ENCODE measurements at regions not wholly inside any gene's neighbourhood (a gene's known extent, or its start where the extent isn't known, plus 50 kb on each side); places are given as distances from the start of the nearest gene placed in this dataset.

DNA sequence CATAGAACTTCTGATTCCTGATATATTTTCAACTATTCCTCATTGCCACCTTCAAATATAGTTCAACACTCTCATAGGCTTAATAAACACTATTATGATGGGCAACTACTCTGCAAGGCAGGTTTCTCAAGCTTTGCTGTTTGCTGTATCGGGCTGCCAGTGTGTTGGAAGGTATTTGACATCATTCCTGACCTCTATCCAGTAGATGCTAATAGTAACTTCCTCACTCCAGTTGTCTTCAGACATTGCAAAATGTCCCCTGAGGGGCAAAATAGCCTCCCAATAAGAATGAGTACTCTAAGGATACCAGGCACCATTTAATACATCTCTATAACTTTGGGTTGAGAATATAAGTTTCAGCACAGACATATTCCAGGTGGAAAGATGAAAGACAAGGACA is 147.5 kb upstream of the PFN2 start:
- TF ChIP-seq, protein P1, sequence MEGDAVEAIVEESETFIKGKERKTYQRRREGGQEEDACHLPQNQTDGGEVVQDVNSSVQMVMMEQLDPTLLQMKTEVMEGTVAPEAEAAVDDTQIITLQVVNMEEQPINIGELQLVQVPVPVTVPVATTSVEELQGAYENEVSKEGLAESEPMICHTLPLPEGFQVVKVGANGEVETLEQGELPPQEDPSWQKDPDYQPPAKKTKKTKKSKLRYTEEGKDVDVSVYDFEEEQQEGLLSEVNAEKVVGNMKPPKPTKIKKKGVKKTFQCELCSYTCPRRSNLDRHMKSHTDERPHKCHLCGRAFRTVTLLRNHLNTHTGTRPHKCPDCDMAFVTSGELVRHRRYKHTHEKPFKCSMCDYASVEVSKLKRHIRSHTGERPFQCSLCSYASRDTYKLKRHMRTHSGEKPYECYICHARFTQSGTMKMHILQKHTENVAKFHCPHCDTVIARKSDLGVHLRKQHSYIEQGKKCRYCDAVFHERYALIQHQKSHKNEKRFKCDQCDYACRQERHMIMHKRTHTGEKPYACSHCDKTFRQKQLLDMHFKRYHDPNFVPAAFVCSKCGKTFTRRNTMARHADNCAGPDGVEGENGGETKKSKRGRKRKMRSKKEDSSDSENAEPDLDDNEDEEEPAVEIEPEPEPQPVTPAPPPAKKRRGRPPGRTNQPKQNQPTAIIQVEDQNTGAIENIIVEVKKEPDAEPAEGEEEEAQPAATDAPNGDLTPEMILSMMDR (IDR thresholded peaks at IDR 0.05), result no peak
- TF ChIP-seq POLR2A (IDR thresholded peaks at IDR 0.05) (no peak), POLR2AphosphoS5 (IDR thresholded peaks at IDR 0.05; ENCODE audit: insufficient read depth in 1 of 2, low read depth in 1 of 2) (no peak)
